ENCODE measurements at regions not wholly inside any gene's neighbourhood (a gene's known extent, or its start where the extent isn't known, plus 50 kb on each side); places are given as distances from the start of the nearest gene placed in this dataset.

GRCh38 chr12:87728931-87729593 lies 300.1 kb downstream of the C12orf50 start:
- intact Hi-C loops (cut with DNase I), result no loop called here
- DNase-seq (ENCODE audit: low spot score), result no peak

DNA sequence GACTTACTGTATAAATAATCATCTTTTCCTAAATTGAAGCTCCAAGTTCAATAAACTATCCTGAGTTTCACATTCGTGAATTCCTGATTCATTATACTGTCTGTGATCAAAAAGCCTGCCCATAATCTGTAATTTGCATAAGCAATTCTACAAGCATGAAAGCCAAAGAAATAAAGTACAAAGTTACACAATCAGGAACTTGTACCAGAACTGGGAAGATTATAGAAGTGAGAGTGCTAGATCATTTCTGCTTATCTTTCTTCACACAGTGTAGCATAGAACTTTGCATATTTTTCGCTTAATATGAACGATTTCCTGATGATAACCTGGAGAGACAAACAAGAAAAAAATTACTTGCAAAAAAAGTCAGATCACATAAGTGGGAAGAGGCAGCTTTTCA lies 308.2 kb downstream of the C12orf50 start:
- intact Hi-C loops (cut with DNase I), result no loop called here

GRCh38 chr12:87704374-87704773 lies 324.8 kb downstream of the C12orf50 start:
- no peak for DNase-seq (ENCODE audit: low spot score)
- intact Hi-C loops (cut with DNase I), result no loop called here

More for the DNA sequence above, 308.2 kb downstream of the C12orf50 start:
- no peak for DNase-seq (ENCODE audit: low spot score)

DNA sequence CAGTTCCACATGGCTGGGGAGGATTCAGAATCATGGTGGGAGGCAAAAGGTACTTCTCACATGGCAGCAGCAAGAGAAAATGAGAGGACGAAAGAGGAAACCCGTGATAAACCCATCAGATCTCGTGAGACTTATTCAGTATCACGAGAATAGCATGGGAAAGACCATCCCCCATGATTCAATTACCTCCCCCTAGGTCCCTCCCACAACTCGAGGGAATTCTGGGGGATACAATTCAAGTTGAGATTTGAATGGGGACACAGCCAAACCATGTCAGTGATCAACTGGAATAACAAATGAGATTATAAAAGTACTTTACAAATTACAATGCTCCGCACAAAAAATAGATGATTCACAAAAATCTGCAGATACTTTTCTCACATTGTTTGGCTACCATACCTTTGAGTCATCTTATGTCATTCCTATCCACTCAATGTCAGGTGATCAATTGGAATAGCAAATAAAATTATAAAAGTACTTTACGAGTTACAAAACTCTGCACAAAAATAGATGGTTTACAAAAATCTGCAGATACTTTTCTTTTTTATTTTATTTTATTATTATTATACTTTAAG lies 338.9 kb downstream of the C12orf50 start:
- intact Hi-C loops (cut with DNase I), result no loop called here
- DNase-seq (ENCODE audit: low spot score), result no peak

DNA sequence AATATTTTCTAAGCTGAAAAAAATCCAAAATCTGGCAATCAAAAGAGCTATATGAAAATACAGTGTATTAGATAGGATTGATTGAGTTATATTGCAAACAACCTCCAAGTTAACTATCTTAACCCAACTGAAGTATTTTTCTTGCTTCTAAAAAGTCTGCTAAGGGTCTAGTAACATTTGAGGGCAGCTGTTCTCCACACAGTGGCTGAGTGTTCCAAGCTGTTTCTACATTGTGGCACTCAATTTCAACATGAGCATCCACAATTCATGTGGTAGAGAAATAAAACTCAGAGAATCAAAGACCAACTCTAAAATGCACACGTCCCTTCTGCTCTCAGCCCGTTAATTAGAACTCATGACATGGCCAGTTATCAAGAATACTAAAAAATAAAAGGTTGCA lies 340.0 kb downstream of the C12orf50 start:
- no peak for DNase-seq (ENCODE audit: low spot score)
- intact Hi-C loops (cut with DNase I), result no loop called here

- peak; percentile 54 for DNase-seq (ENCODE audit: low spot score)
- intact Hi-C loops (cut with DNase I), result no loop called here
Measured at GRCh38 chr12:87687362-87687761, 341.8 kb downstream of the C12orf50 start.

DNA sequence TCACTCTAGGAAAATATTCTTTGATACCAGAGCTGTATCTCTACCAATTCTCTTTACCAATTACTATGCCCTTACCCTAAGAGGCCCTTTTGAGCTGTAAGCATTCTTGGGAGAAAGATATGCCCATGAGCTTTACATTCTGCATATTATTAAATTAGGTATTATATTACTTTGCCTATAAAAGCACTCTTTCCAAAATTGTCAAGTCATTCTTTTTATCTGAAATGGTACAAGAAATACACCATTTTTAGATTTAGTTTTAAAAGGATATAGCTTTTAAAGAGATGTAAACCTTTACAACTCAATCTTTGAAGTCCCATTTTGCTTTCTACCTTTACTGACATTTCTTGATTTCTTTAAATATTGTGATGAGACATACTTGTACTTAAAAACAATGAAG lies 343.5 kb downstream of the C12orf50 start:
- no peak for DNase-seq (ENCODE audit: low spot score)
- intact Hi-C loops (cut with DNase I), result no loop called here

DNA sequence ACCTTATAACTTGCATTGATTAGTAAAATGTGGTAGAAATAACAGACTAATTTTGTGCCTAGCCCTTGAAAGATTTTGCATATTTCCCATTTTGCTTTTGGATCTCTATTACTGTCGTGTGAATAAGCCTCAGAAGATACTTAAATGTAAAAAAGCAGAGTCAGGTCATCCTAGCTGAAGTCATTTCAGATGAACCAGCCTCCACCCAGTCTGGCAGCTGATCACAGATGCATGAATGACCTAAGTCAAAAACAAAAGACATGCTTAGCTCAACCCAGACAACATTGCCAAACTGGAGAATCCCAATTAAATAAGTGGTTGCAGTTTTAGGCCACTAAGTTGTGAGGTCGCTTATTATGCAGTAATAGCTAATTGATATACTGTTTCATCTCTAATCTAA lies 349.9 kb downstream of the C12orf50 start:
- DNase-seq (ENCODE audit: low spot score), result no peak
- intact Hi-C loops (cut with DNase I), result no loop called here

DNA sequence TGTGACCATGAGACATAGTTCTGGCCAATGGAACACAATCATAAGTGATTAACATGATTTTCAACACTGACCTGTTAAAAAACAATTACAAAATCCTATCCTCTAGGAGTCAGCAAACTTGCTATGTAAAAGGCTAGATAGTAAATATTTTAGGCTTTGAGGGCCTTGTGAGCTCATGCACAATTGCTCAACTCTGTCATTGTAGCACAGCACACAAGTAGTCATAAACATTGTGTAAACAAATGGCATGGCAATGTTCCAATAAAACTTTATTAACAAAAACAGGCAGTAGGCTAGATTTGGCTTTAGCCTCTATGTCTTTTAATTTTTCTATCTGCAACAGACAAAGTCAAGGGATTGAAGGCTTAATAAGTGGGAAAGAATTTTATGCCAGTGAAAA lies 350.7 kb downstream of the C12orf50 start:
- intact Hi-C loops (cut with DNase I), result no loop called here
- no peak for DNase-seq (ENCODE audit: low spot score)

GRCh38 chr12:87676731-87677130 lies 352.5 kb downstream of the C12orf50 start:
- no peak for DNase-seq (ENCODE audit: low spot score)
- intact Hi-C loops (cut with DNase I), result no loop called here

DNA sequence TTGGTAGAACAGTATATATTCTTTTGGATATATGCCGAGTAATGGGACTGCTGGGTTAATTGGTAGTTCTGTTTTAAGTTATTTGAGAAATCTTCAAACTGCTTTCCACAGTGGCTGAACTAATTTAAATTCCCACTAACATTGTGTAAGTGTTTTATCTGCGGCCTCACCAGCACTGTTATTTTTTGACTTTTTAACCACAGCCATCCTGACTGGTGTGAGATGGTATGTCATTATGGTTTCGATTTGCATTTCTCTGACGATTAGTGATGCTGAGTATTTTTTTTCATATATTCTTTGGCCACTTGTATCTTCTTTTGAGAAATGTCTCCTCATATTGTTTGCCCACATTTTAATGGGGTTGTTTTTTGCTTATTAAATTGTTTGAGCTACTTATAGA lies 357.4 kb downstream of the C12orf50 start:
- intact Hi-C loops (cut with DNase I), result no loop called here
- no peak for DNase-seq (ENCODE audit: low spot score)

- intact Hi-C loops (cut with DNase I), result no loop called here
- DNase-seq (ENCODE audit: low spot score), result no peak
Measured at GRCh38 chr12:87670448-87670847, 358.8 kb downstream of the C12orf50 start.

- intact Hi-C loops (cut with DNase I), result no loop called here
- no peak for DNase-seq (ENCODE audit: low spot score)
Measured at GRCh38 chr12:87667378-87667777, 361.8 kb downstream of the C12orf50 start.

DNA sequence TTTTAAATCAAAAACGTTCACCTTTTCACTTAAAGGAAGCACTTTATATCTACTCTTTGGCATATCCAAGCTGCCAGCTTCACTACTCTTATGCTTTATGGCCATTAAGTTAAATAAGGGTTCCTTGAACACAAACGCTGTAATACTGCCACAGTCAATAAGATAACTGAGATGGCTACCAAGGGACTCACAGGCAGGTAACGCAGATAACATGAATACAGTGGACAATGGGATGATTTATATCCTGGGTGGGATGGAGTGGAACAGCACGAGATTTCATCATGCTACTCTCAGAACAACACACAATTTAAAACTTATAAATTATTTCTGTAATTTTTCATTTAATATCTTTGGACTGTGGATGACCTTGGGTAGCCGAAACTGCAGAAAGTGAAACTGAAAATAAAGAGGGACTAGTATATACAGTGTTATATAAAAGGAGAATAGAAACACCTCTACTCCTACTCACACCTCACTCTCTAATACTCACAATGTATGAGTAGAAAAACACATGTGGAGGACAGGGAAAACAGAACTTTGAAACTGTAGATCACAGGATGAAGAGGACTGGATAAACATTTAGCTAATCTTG lies 367.3 kb downstream of the C12orf50 start:
- no peak for DNase-seq (ENCODE audit: low spot score)

GRCh38 chr12:87660987-87661774 lies 368.0 kb downstream of the C12orf50 start:
- DNase-seq (ENCODE audit: low spot score), result no peak
- intact Hi-C loops (cut with DNase I), result no loop called here

More for the DNA sequence above, 367.3 kb downstream of the C12orf50 start:
- intact Hi-C loops (cut with DNase I), result no loop called here

- DNase-seq (ENCODE audit: low spot score), result no peak
- intact Hi-C loops (cut with DNase I), result no loop called here
Measured at GRCh38 chr12:87660291-87660690, 368.9 kb downstream of the C12orf50 start.

- intact Hi-C loops (cut with DNase I), result no loop called here
Measured at GRCh38 chr12:87656311-87656710, 372.9 kb downstream of the C12orf50 start.

DNA sequence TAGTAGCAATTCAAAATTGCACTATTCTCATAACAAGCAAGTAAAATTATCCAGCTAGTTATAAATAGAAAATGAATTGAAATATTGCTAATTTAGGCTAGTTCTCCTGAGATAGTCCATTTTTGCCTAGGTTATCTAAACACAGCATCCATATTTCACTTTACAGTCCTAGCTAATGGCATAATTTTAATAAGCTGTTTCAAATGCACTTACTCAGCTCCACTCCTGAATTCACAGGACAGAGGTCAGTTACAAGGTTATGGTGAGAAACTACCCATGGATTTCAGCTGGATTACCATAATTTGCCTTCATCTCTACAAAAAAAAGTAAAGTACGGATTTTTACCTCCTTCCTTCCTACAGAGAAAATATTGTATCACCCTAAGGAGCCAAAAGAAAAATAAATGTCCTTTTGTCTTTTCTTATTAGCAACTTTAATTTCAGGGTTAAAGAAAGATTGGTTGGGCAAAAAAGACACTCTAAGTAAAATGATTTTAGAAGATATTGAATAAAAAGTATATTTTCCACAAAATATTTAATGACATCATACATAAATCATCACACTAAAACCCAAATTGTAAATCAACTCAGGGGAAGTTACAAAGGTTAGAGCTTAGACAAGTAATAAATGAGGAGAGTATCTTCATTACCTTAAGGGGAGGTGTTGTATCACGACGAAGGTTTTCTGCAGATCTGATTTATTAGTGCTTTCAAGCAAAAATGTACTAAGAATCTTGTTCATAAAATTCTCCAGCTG lies 377.4 kb downstream of the C12orf50 start:
- intact Hi-C loops (cut with DNase I), result no loop called here
- DNase-seq (ENCODE audit: low spot score), result no peak

More at GRCh38 chr12:87656311-87656710, 372.9 kb downstream of the C12orf50 start:
- no peak for DNase-seq (ENCODE audit: low spot score)

DNA sequence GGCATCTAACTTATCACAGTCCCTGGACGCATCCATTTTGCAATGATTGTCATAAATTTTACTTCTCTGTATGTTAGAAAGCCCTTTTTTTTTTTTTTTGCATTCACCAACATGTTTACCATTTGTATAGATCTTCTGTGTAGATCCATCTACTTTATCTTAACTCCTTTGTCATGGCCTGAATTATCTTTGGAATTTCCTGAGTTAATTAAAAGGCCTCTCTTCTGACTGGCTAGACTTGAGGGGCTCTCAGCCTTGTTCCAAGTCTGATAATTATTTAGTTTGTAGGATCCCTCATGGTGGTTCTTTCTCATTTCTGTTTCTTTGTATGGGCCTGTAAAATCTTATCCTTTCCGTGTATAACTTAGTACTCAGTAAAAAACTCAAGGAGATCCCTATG lies 387.0 kb downstream of the C12orf50 start:
- intact Hi-C loops (cut with DNase I), result no loop called here

GRCh38 chr12:87618199-87618598 lies 411.0 kb downstream of the C12orf50 start:
- no peak for DNase-seq (ENCODE audit: low spot score)
- intact Hi-C loops (cut with DNase I), result no loop called here

More for the DNA sequence above, 387.0 kb downstream of the C12orf50 start:
- no peak for DNase-seq (ENCODE audit: low spot score)

Measured in posterior vena cava (tissue), 2 donors.